SK-N-SH treated with all-trans-retinoic acid at 6 μM for 48 hours (cell line): ENCODE measurements at regions not wholly inside any gene's neighbourhood (a gene's known extent, or its start where the extent isn't known, plus 50 kb on each side); places are given as distances from the start of the nearest gene placed in this dataset.

Experiments
- ATAC-seq: fragments of 200-7000 bp; cut with Tn5 transposase; 3 replicates; pipeline ENCODE4 v1.9.1; 2020; ENCODE audit warnings: mild to moderate bottlenecking, moderate library complexity
- ARNTL ChIP-seq: fragments of 450-650 bp; formaldehyde crosslinking; IDR thresholded peaks from 2 replicates; pipeline ENCODE4 v1.5.0; 2020; ENCODE audit warnings: low read depth, mild to moderate bottlenecking, moderate library complexity, borderline replicate concordance
- BACH2 ChIP-seq: fragments of 250-450 bp; sonication (Bioruptor Pico); IDR thresholded peaks from 2 replicates; pipeline ENCODE4 v1.9.0; 2021; ENCODE audit warnings: mild to moderate bottlenecking, borderline replicate concordance
- CSDC2 ChIP-seq: fragments of 250-450 bp; sonication (Bioruptor Pico); IDR thresholded peaks from 2 replicates; pipeline ENCODE4 v1.5.0; 2020; ENCODE audit warnings: mild to moderate bottlenecking, moderate library complexity
- GLIS3 ChIP-seq: fragments of 250-450 bp; sonication (Bioruptor Pico); IDR thresholded peaks from 2 replicates; pipeline ENCODE4 v1.5.0; 2020; ENCODE audit warnings: mild to moderate bottlenecking, moderate library complexity
- ISL1 ChIP-seq: fragments of 250-450 bp; sonication (Bioruptor Pico); IDR thresholded peaks from 2 replicates; pipeline ENCODE4 v2.1.2; 2022; ENCODE audit warnings: mild to moderate bottlenecking, moderate library complexity
- RARB ChIP-seq: fragments of 250-450 bp; sonication (Bioruptor Pico); IDR thresholded peaks from 2 replicates; pipeline ENCODE4 v1.8.0; 2021; ENCODE audit warnings: mild to moderate bottlenecking, moderate library complexity
- SNAI2 ChIP-seq: fragments of 250-450 bp; sonication (Bioruptor Pico); IDR thresholded peaks from 2 replicates; pipeline ENCODE4 v1.5.0; 2020; ENCODE audit warnings: mild to moderate bottlenecking, moderate library complexity
- TCF4 ChIP-seq: fragments of 250-450 bp; sonication (Bioruptor Pico); IDR thresholded peaks from 2 replicates; pipeline ENCODE4 v1.8.0; 2021; ENCODE audit warnings: mild to moderate bottlenecking, moderate library complexity, borderline replicate concordance
- TOX ChIP-seq: fragments of 250-450 bp; sonication (Bioruptor Pico); IDR thresholded peaks from 2 replicates; pipeline ENCODE4 v1.8.0; 2021; ENCODE audit warnings: mild to moderate bottlenecking, moderate library complexity, borderline replicate concordance
- ZC3H10 ChIP-seq: fragments of 250-450 bp; sonication (Bioruptor Pico); IDR thresholded peaks from 2 replicates; pipeline ENCODE4 v1.5.1; 2021; ENCODE audit warnings: mild to moderate bottlenecking, moderate library complexity
- ZFP3 ChIP-seq: fragments of 250-450 bp; sonication (Bioruptor Pico); IDR thresholded peaks from 2 replicates; pipeline ENCODE4 v1.5.0; 2020; ENCODE audit warnings: mild to moderate bottlenecking, moderate library complexity
- ZFP30 ChIP-seq: fragments of 450-650 bp; formaldehyde crosslinking; IDR thresholded peaks from 2 replicates; pipeline ENCODE4 v1.5.0; 2022; ENCODE audit warnings: mild to moderate bottlenecking, moderate library complexity
- ZNF70 ChIP-seq: fragments of 450-650 bp; formaldehyde crosslinking; IDR thresholded peaks from 2 replicates; pipeline ENCODE4 v1.5.0; 2020; ENCODE audit warnings: mild to moderate bottlenecking, moderate library complexity
- ZNF8 ChIP-seq: fragments of 450-650 bp; formaldehyde crosslinking; IDR thresholded peaks from 2 replicates; pipeline ENCODE4 v1.5.0; 2020; ENCODE audit warnings: mild to moderate bottlenecking, moderate library complexity
- TF ChIP-seq, protein P1 (sequence below): fragments of 250-450 bp; sonication (Bioruptor Pico); IDR thresholded peaks from 2 replicates; pipeline ENCODE4 v1.5.0; 2020; ENCODE audit warnings: mild to moderate bottlenecking, moderate library complexity
- TF ChIP-seq, protein P2 (sequence below): fragments of 250-450 bp; sonication (Bioruptor Pico); IDR thresholded peaks from 2 replicates; pipeline ENCODE4 v1.5.1; 2020; ENCODE audit warnings: low read depth, mild to moderate bottlenecking, moderate library complexity
- TF ChIP-seq, protein P3 (sequence below): fragments of 250-450 bp; sonication (Bioruptor Pico); IDR thresholded peaks from 2 replicates; pipeline ENCODE4 v1.8.0; 2021; ENCODE audit warnings: low read depth, mild to moderate bottlenecking, moderate library complexity, borderline replicate concordance
- TF ChIP-seq, protein P4 (sequence below): fragments of 250-450 bp; sonication (Bioruptor Pico); IDR thresholded peaks from 2 replicates; pipeline ENCODE4 v1.5.1; 2021; ENCODE audit warnings: mild to moderate bottlenecking, moderate library complexity
- TF ChIP-seq, protein P5 (sequence below): fragments of 250-450 bp; sonication (Bioruptor Pico); IDR thresholded peaks from 2 replicates; pipeline ENCODE4 v1.8.0; 2020; ENCODE audit warnings: mild to moderate bottlenecking, moderate library complexity, borderline replicate concordance

DNA sequence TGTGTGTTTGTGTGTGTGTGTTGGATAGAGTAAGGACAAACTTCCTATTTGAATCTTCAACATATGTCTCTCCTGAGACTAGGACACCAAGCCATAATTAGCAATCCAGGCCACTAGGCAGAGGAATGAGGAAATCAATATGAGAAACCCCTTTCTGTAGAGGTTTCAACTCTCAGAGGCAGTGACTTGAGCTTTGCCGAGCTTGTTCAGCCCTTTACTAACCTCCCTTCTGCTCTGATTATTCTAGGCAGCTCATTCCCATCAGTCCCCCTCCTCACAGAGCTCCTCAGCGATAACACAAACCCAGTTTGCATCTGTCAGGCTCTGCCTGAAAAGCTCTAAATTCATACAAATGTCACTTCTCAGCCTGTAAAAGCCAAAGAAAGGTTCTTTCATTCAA, 1030.3 kb downstream of the CDH8 start:
- ATAC-seq, result no peak
- no peak for TF ChIP-seq ZFP30 (CRISPR knock-in tag)
- no peak for TF ChIP-seq TOX (CRISPR knock-in tag)
- TF ChIP-seq, protein P1, sequence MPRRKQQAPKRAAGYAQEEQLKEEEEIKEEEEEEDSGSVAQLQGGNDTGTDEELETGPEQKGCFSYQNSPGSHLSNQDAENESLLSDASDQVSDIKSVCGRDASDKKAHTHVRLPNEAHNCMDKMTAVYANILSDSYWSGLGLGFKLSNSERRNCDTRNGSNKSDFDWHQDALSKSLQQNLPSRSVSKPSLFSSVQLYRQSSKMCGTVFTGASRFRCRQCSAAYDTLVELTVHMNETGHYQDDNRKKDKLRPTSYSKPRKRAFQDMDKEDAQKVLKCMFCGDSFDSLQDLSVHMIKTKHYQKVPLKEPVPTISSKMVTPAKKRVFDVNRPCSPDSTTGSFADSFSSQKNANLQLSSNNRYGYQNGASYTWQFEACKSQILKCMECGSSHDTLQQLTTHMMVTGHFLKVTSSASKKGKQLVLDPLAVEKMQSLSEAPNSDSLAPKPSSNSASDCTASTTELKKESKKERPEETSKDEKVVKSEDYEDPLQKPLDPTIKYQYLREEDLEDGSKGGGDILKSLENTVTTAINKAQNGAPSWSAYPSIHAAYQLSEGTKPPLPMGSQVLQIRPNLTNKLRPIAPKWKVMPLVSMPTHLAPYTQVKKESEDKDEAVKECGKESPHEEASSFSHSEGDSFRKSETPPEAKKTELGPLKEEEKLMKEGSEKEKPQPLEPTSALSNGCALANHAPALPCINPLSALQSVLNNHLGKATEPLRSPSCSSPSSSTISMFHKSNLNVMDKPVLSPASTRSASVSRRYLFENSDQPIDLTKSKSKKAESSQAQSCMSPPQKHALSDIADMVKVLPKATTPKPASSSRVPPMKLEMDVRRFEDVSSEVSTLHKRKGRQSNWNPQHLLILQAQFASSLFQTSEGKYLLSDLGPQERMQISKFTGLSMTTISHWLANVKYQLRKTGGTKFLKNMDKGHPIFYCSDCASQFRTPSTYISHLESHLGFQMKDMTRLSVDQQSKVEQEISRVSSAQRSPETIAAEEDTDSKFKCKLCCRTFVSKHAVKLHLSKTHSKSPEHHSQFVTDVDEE (CRISPR knock-in tag), result no peak
- TF ChIP-seq ZNF70 (CRISPR knock-in tag), result no peak
- no peak for TF ChIP-seq ZNF8 (CRISPR knock-in tag)
- no peak for TF ChIP-seq ZC3H10
- no peak for TF ChIP-seq TCF4 (CRISPR knock-in tag)

DNA sequence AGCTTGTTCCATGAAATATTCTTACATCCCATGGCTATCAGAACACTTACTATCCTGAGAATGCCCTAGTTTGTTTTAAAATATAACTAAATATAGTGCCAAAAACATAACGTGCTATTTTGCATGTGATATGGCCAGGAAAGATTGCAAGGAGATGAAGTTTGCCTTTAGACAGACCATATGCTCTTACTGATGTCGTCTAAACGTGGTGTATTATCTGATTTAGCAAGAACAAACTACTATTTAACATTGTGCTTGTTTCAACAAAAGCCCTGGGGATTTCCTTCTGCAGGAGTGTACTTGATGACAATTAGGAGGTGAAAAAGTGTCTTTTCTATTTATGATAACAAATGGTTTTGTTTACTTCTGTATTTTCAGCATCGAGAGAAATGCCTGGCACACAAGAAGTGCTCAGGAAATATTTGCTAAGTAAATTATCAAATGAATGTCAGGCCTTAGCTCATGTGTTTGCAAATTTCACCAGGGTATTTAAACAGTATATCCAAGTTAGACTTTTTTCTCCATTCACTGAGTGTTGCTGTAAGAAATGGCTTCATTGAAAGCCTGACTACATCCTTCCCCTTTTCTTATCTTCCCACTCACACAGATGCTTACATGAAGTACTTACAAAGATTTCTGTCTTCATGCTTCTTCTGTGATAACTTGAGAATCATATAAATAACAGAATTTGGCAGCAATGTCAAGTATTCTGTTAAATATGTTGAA, 1033.6 kb downstream of the CDH8 start:
- TF ChIP-seq ZC3H10 (no peak), RARB (CRISPR knock-in tag) (no peak), ZFP3 (no peak), TOX (CRISPR knock-in tag) (no peak), CSDC2 (CRISPR knock-in tag) (no peak), ARNTL (CRISPR knock-in tag) (no peak)
- TF ChIP-seq, protein P2, sequence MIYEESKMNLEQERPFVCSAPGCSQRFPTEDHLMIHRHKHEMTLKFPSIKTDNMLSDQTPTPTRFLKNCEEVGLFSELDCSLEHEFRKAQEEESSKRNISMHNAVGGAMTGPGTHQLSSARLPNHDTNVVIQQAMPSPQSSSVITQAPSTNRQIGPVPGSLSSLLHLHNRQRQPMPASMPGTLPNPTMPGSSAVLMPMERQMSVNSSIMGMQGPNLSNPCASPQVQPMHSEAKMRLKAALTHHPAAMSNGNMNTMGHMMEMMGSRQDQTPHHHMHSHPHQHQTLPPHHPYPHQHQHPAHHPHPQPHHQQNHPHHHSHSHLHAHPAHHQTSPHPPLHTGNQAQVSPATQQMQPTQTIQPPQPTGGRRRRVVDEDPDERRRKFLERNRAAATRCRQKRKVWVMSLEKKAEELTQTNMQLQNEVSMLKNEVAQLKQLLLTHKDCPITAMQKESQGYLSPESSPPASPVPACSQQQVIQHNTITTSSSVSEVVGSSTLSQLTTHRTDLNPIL, result no peak
- TF ChIP-seq, protein P3, sequence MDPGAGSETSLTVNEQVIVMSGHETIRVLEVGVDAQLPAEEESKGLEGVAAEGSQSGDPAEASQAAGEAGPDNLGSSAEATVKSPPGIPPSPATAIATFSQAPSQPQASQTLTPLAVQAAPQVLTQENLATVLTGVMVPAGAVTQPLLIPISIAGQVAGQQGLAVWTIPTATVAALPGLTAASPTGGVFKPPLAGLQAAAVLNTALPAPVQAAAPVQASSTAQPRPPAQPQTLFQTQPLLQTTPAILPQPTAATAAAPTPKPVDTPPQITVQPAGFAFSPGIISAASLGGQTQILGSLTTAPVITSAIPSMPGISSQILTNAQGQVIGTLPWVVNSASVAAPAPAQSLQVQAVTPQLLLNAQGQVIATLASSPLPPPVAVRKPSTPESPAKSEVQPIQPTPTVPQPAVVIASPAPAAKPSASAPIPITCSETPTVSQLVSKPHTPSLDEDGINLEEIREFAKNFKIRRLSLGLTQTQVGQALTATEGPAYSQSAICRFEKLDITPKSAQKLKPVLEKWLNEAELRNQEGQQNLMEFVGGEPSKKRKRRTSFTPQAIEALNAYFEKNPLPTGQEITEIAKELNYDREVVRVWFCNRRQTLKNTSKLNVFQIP (CRISPR knock-in tag), result no peak
- TF ChIP-seq, all 23 proteins: peak for 0
- ATAC-seq, result no peak

DNA sequence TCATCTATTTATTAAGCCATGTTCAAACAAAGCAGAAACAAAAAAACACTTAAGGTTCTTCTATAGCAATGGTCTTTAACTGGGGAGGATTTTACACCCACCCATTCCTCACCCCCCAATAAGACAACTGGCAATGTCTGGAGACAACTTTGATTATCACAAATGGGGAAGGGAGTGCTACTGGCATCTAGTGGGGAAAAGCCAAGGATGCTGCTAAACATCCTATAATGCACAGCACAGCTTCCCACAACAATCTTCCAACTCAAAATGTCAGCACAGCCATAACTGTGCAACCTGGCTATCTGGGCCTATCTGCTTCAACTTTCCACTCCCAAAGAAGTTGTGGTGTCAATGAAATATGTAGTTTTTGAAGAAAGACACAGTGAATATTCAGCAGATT, 1044.4 kb downstream of the CDH8 start:
- TF ChIP-seq SNAI2 (no peak), BACH2 (no peak), ARNTL (CRISPR knock-in tag) (no peak), CSDC2 (CRISPR knock-in tag) (no peak), ZC3H10 (no peak), ZNF70 (CRISPR knock-in tag) (no peak), ZNF8 (CRISPR knock-in tag) (no peak), TCF4 (CRISPR knock-in tag) (no peak), GLIS3 (no peak), TOX (CRISPR knock-in tag) (no peak), ISL1 (CRISPR knock-in tag) (no peak), ZFP30 (CRISPR knock-in tag) (no peak)
- TF ChIP-seq, protein P4, sequence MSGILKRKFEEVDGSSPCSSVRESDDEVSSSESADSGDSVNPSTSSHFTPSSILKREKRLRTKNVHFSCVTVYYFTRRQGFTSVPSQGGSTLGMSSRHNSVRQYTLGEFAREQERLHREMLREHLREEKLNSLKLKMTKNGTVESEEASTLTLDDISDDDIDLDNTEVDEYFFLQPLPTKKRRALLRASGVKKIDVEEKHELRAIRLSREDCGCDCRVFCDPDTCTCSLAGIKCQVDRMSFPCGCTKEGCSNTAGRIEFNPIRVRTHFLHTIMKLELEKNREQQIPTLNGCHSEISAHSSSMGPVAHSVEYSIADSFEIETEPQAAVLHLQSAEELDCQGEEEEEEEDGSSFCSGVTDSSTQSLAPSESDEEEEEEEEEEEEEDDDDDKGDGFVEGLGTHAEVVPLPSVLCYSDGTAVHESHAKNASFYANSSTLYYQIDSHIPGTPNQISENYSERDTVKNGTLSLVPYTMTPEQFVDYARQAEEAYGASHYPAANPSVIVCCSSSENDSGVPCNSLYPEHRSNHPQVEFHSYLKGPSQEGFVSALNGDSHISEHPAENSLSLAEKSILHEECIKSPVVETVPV (CRISPR knock-in tag), result no peak
- TF ChIP-seq, protein P5, sequence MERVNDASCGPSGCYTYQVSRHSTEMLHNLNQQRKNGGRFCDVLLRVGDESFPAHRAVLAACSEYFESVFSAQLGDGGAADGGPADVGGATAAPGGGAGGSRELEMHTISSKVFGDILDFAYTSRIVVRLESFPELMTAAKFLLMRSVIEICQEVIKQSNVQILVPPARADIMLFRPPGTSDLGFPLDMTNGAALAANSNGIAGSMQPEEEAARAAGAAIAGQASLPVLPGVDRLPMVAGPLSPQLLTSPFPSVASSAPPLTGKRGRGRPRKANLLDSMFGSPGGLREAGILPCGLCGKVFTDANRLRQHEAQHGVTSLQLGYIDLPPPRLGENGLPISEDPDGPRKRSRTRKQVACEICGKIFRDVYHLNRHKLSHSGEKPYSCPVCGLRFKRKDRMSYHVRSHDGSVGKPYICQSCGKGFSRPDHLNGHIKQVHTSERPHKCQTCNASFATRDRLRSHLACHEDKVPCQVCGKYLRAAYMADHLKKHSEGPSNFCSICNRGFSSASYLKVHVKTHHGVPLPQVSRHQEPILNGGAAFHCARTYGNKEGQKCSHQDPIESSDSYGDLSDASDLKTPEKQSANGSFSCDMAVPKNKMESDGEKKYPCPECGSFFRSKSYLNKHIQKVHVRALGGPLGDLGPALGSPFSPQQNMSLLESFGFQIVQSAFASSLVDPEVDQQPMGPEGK (CRISPR knock-in tag), result no peak
- no peak for ATAC-seq
